ENCODE measurements at regions not wholly inside any gene's neighbourhood (a gene's known extent, or its start where the extent isn't known, plus 50 kb on each side); places are given as distances from the start of the nearest gene placed in this dataset.

DNA sequence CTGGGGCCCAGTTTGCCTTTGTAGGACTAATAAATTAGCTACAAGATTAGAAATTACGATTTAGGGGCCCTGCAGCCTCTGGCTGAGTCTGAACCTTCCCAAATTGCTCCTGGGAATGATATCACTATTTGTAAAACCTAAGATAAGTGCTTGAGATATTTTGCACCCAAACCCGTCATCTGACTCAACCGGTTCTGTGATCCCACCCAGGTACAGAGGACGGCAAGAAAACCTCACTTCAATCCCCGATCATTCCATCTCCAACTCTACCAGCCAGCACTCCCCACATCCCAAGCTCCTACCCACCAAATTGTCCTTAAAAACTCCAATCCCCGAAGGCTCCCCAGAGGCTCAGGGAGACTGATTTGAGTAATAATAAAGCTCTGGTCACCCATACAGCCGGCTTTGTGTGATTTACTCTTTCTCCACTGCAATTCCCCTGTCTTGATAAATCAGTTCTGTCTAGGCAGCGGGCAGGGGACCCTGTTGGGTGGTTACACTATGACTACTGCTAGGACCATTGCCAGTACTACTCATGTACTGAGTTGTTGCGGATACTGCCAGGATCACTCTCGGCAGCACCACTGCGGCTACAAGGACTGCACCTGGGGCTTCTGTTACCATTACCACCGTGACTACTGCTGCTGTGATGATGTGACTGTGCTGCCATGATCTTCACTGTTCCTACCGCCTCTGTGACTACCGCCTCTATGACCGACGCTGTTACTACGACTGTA lies 73.1 kb downstream of the IRF8 start:
- no peak for DNase-seq (ENCODE audit: low spot score)
- TF ChIP-seq, protein P1, sequence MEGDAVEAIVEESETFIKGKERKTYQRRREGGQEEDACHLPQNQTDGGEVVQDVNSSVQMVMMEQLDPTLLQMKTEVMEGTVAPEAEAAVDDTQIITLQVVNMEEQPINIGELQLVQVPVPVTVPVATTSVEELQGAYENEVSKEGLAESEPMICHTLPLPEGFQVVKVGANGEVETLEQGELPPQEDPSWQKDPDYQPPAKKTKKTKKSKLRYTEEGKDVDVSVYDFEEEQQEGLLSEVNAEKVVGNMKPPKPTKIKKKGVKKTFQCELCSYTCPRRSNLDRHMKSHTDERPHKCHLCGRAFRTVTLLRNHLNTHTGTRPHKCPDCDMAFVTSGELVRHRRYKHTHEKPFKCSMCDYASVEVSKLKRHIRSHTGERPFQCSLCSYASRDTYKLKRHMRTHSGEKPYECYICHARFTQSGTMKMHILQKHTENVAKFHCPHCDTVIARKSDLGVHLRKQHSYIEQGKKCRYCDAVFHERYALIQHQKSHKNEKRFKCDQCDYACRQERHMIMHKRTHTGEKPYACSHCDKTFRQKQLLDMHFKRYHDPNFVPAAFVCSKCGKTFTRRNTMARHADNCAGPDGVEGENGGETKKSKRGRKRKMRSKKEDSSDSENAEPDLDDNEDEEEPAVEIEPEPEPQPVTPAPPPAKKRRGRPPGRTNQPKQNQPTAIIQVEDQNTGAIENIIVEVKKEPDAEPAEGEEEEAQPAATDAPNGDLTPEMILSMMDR (IDR thresholded peaks at IDR 0.05; ENCODE audit: extremely low read depth, missing control alignments) = no peak

DNA sequence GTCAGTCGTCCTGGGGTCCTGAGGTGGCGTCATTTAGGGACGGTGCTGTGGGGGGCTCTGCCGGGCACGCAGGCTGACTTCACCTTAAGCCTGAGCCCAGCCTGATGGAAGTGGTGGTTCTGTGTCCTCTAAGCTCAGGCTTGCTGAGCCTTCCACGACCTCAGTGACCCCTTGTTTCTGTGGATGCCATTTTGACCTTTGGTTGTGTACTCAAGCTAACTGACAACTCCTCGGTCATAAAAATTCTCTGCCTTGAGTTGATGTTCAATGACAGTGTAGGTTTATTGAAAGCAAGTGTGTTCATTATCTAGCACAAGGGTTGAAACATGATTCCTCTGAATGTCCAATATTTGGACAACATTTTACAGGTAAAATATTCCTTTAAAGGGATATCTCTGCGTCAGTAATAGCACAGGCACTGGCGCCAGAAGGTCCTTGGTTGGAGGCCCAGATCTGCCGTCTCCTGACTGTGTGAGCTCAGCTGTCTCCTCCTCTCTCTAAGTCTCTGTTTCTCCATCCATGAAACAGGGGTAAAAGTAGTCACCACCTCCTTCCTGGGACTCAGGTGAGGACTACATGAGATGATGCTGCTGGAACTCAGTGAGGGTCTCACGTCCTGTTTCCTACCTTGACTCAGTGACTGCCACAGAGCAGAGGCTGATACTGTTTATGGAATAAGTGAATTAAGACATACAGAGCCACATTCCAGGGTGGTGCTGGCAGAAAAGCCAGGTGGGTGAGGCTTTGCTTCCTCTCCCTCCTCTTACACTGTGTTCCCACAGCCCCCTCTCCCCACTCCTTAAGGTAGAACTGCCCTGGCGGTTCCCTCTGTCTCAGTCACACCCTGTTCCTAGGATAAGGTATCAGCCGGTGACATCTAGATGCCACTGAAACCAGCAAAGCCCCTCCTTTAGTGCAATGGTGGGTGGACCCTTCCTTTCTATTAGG lies 75.7 kb downstream of the IRF8 start:
- no peak for DNase-seq (ENCODE audit: low spot score)
- TF ChIP-seq, protein P1 (IDR thresholded peaks at IDR 0.05; ENCODE audit: extremely low read depth, missing control alignments) = no peak

DNA sequence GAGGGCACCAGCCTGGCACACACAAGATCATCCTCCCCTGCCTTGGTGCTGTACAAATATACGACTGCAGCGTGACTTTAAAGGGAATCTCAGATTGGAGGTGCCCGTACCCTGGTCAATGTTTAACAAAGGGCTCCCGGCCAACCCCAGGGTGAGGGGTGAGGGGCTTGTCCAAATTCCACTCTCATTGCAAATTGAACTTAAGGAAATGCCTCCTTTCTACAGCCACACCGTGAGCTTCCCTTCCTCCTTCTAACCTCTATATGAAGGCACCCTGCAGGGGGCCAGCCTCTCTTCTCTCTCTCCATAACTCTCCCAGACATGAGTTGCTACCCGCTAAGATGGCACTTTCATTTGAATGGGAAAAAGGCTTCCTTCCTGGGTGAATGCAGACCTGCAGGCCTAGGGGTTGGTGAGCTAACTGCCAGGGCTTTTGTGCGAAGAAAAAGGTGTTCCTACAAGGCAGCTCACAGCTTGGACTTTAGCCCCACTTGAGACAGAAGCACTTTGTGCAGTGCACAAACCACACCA lies 76.6 kb downstream of the IRF8 start:
- no peak for DNase-seq (ENCODE audit: low spot score)

DNA sequence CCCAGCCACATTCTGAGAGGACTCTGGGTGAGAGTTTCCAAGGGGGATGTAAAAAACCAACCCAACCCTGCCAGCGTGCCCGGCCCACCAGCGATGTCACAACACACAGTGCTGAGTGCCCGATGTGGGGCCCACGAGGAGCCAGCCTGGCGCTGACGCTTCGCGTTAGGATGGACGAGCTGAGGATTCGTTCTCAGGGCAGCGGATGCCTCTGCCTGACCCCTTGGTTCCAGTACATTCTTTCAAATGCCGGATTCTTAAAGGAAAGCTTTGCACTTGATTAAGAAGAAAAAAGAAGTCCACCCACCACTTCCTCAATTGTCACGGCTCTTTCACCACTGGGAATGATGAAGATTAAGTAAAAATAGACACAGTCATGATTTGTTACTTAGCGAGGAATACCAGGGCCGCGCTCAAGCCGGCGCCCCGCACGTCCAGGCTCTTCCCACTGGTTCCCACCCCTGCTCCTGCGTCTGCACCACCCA lies 79.4 kb downstream of the IRF8 start:
- DNase-seq (ENCODE audit: low spot score) = no peak
- TF ChIP-seq, protein P1 (IDR thresholded peaks at IDR 0.05; ENCODE audit: extremely low read depth, missing control alignments) = no peak

More for the DNA sequence above, 76.6 kb downstream of the IRF8 start:
- TF ChIP-seq, protein P1 (IDR thresholded peaks at IDR 0.05; ENCODE audit: extremely low read depth, missing control alignments) = no peak

DNA sequence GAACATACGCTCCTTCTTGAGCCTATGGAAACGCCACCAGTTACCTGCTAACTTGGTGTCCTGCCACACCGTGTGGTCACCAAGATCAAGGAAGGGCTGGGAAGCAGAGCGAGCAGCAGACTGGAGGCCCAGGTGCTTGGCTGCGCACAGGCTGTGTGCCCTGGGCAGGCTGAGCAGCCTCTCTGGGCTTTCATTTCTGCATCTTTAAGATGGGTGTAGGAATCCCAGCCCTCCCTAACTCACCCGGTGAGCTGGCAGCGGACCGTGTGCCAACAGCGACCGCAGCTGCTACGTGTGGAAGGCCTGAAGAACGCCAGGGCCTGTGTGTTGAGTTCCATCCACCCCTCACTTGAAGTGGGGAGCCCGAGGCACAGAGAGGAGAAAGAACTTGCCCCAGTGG lies 80.0 kb downstream of the IRF8 start:
- DNase-seq (ENCODE audit: low spot score) = no peak
- TF ChIP-seq, protein P1 (IDR thresholded peaks at IDR 0.05; ENCODE audit: extremely low read depth, missing control alignments) = no peak

DNA sequence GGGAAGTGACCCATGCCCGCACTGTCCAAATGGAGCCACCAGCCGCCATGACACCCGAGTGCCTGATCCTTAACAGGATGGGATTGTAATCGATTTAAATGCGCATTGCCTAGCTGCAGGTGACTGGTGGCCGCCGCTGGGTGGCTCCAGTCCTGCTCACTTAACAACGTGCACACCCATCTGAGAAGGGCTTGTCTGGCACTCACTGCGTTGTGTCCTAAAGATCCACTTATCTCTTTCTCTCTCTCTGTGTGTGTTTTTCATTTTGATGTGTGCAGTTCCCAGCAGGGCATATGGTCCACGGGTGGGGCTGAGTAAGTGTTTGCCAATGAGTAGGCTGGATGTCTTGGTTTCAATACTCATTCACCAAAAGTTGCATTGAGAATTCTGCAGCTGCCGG lies 80.6 kb downstream of the IRF8 start:
- TF ChIP-seq, protein P1 (IDR thresholded peaks at IDR 0.05; ENCODE audit: extremely low read depth, missing control alignments) = no peak
- DNase-seq (ENCODE audit: low spot score) = no peak
